ENCODE measurements at regions not wholly inside any gene's neighbourhood (a gene's known extent, or its start where the extent isn't known, plus 50 kb on each side); places are given as distances from the start of the nearest gene placed in this dataset.

DNA sequence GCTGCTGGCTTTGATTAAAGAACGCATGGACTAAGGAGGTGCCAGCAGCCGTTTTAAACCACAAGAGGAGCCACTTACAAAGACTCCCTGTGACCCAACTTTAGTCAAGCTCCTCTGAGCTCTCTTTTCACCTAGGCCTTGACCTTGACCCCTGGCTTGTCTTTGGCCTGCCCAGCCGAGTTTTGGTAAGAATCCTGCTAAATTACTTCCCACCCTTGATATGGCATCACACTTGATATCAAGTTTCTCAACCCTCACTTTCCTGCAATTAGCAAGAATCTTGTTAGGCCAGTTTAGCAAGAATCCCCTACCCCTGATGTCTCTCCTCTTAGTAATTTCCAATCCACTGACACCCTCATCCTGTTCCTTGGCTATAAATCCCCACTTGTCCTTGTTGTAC lies 232.8 kb upstream of the SALL1 start:
- TF ChIP-seq, protein P1, sequence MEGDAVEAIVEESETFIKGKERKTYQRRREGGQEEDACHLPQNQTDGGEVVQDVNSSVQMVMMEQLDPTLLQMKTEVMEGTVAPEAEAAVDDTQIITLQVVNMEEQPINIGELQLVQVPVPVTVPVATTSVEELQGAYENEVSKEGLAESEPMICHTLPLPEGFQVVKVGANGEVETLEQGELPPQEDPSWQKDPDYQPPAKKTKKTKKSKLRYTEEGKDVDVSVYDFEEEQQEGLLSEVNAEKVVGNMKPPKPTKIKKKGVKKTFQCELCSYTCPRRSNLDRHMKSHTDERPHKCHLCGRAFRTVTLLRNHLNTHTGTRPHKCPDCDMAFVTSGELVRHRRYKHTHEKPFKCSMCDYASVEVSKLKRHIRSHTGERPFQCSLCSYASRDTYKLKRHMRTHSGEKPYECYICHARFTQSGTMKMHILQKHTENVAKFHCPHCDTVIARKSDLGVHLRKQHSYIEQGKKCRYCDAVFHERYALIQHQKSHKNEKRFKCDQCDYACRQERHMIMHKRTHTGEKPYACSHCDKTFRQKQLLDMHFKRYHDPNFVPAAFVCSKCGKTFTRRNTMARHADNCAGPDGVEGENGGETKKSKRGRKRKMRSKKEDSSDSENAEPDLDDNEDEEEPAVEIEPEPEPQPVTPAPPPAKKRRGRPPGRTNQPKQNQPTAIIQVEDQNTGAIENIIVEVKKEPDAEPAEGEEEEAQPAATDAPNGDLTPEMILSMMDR (IDR thresholded peaks at IDR 0.05; ENCODE audit: insufficient read depth, low read length) = no peak
- H3K4me3 ChIP-seq (ENCODE audit: low read depth, low read length) = no peak overlapping the region
- DNase-seq (ENCODE audit: low read depth) = no peak

DNA sequence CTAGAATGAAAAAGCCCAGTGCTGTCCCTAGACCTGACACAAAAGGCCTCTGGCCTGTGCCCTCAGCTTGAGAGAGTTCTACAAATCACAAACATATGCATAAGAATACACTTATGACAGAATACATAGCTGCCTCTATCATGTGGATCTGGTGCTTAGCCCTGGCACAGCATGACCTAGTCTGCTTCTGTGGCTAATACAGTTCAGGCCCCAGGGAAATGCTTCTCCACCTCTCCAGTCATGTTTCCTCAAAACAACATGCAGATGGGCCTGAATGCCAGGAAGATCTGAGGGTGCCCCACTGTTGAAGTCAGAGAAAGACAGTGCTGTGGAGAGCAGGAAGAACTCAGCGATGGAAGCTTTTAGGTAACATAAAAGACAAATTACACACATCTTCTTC lies 231.9 kb upstream of the SALL1 start:
- H3K4me3 ChIP-seq (ENCODE audit: low read depth, low read length) = no peak overlapping the region
- DNase-seq (ENCODE audit: low read depth) = no peak
- TF ChIP-seq, protein P1 (IDR thresholded peaks at IDR 0.05; ENCODE audit: insufficient read depth, low read length) = no peak

DNA sequence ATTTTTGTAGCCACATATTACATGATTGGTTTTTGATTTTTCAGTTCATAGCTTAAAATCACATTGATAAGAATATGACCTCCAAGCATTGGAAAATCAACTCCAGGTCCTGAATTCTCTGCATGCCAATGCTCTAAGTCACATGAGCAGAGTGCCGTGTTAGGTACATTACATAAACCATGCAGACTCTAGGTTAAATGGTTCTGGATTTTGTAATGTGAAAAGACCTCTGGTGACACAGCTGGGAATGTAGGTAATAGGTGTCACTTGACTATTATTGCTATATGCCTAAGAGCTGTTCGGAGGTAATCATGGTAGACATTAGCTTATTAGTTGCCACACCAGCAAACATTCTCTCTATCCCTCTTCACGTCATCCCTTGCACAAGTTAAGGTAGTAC lies 231.1 kb upstream of the SALL1 start:
- TF ChIP-seq, protein P1 (IDR thresholded peaks at IDR 0.05; ENCODE audit: insufficient read depth, low read length) = no peak
- no peak for DNase-seq (ENCODE audit: low read depth)
- H3K4me3 ChIP-seq (ENCODE audit: low read depth, low read length) = no peak overlapping the region

DNA sequence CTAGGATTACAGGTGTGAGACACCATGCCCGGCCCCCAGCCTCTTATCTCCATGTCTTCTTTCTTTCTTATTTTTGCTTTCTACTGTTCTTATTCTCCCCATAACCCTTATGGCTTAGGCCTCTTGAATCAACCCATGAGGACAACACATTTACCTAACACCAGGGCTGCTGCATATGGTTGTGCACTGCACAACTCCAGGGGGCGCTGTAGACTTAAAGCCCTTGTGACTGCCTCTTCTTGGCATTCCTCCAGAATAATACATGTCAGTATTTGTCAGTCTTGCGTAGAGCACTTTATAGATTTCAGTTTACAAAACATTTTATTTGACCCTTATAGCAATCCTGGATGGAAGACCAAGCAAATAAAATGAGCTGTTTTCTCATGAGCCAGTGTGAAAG lies 225.0 kb upstream of the SALL1 start:
- H3K4me3 ChIP-seq (ENCODE audit: low read depth, low read length) = no peak overlapping the region
- DNase-seq (ENCODE audit: low read depth) = no peak
- TF ChIP-seq, protein P1 (IDR thresholded peaks at IDR 0.05; ENCODE audit: insufficient read depth, low read length) = peak; percentile 6

DNA sequence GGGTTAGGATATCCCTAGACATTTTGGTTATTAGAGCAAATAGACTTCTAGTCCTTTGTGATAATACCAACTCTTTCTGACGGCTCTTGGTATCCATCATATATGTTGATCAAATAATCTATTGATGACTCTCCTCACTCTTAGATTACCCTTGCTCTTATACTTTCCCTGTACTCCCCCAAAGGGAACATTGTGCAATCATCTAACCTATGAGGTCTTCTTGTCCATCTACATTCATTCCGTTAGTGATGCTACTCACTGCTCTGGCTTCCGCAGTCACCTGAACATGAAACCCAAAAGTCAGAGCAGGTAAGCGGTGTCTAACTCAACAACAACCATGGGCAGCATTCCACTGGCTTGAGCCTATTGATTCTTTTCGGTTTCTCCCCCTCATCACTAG lies 223.7 kb upstream of the SALL1 start:
- H3K4me3 ChIP-seq (ENCODE audit: low read depth, low read length) = no peak overlapping the region
- DNase-seq (ENCODE audit: low read depth) = no peak
- TF ChIP-seq, protein P1 (IDR thresholded peaks at IDR 0.05; ENCODE audit: insufficient read depth, low read length) = no peak

DNA sequence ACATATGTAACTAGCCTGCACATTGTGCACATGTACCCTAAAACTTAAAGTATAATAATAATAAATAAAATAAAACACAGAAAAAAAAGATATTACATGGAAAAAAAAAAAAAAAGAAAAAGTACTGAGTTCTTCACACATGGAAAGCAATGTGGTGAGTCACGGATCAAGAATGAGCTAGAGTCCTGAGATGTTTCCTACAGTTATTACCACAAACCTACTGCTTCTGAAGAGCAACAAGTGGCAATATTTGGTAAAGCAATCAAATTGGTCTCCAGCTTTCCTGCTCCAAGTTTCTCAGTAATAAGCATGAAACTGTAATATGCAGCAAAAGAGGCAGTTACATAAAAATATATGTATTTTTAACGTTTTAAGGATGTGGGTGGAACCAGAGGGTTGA lies 223.3 kb upstream of the SALL1 start:
- TF ChIP-seq, protein P1 (IDR thresholded peaks at IDR 0.05; ENCODE audit: insufficient read depth, low read length) = peak; percentile 21
- H3K4me3 ChIP-seq (ENCODE audit: low read depth, low read length) = no peak overlapping the region
- DNase-seq (ENCODE audit: low read depth) = peak; percentile 86

DNA sequence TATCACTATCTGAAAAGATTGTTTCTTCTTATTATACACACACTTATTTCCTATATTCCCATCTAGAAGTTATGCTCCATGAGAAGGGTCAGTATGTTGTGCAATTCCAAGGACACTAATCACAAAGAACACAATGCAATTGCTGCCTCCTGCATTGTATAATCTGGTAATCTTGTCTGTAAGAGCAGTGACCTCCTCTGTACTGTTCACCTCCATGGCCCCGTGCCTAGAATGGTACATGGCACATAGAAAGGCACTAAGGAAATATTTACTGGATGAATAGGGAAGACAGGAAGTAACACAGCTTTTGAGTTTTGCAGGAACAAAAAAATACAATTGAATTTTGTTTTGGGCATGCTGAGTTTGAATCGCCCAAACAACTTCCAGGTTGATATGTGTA lies 214.6 kb upstream of the SALL1 start:
- TF ChIP-seq, protein P1 (IDR thresholded peaks at IDR 0.05; ENCODE audit: insufficient read depth, low read length) = no peak

More for the DNA sequence above, 214.6 kb upstream of the SALL1 start:
- no peak overlapping the region for H3K4me3 ChIP-seq (ENCODE audit: low read depth, low read length)
- DNase-seq (ENCODE audit: low read depth) = no peak

Measured in fibroblast of the aortic adventitia (primary cell).